Type B pancreatic cell (in vitro differentiated cells): ENCODE measurements at regions not wholly inside any gene's neighbourhood (a gene's known extent, or its start where the extent isn't known, plus 50 kb on each side); places are given as distances from the start of the nearest gene placed in this dataset.

Source experiments
- DNase-seq: peaks from one replicate; pipeline ENCODE4 v3.0.0; 2021; ENCODE audit warnings: mixed read lengths; ENCODE audit not compliant: unreplicated experiment; ENCODE audit errors: extremely low spot score
- H3K27ac Mint-ChIP-seq: 2 replicates; pipeline ENCODE4 v1.8.0; 2021; ENCODE audit warnings: mild to moderate bottlenecking, mixed read lengths
- H3K27me3 Mint-ChIP-seq: 2 replicates; pipeline ENCODE4 v1.8.0; 2021; ENCODE audit warnings: mixed read lengths
- H3K36me3 Mint-ChIP-seq: 2 replicates; pipeline ENCODE4 v1.8.0; 2021; ENCODE audit warnings: mixed read lengths
- H3K4me1 Mint-ChIP-seq: one replicate; pipeline ENCODE4 v1.8.0; 2021; ENCODE audit warnings: mixed read lengths; ENCODE audit not compliant: unreplicated experiment
- H3K4me3 Mint-ChIP-seq: 2 replicates; pipeline ENCODE4 v1.8.0; 2021; ENCODE audit warnings: mild to moderate bottlenecking, mixed read lengths
- H3K9me3 Mint-ChIP-seq: 2 replicates; pipeline ENCODE4 v1.8.0; 2021; ENCODE audit warnings: mixed read lengths
- TF ChIP-seq, protein P1 (sequence below): fragments of 200-600 bp; sonication (generic); conservative IDR thresholded peaks from 2 replicates; pipeline ENCODE4 v1.5.0; 2021; ENCODE audit warnings: antibody characterized with exemption, mild to moderate bottlenecking

DNA sequence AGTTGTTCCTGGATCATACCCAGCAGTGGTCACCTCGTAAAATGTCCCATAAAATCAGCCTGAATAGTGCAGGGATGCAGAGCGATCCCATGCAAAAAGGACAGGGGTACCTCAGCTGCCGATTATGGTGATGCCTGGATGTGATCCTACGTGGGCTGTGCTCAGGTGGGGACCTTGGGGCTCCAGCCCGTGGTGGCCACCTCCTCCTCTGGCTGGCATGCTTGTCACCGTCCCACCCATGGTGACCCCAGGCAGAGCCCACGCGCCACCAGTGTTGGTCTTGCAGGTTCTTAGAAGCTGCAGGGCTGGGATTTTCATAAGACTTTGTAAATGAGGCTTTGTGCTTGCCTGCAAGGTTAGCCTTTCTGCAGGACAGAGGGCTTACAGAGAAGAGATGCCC, 97.2 kb downstream of the GLRX3 start:
- Mint-ChIP-seq H3K4me1 (no peaks in the 10 kb centered on the region), H3K4me3 (no peak overlapping the region), H3K36me3 (no peaks in the 10 kb centered on the region), H3K27ac (no peak overlapping the region), H3K27me3 (no peaks in the 10 kb centered on the region), H3K9me3 (no peaks in the 10 kb centered on the region)
- DNase-seq: peak; percentile 37
- TF ChIP-seq, protein P1, sequence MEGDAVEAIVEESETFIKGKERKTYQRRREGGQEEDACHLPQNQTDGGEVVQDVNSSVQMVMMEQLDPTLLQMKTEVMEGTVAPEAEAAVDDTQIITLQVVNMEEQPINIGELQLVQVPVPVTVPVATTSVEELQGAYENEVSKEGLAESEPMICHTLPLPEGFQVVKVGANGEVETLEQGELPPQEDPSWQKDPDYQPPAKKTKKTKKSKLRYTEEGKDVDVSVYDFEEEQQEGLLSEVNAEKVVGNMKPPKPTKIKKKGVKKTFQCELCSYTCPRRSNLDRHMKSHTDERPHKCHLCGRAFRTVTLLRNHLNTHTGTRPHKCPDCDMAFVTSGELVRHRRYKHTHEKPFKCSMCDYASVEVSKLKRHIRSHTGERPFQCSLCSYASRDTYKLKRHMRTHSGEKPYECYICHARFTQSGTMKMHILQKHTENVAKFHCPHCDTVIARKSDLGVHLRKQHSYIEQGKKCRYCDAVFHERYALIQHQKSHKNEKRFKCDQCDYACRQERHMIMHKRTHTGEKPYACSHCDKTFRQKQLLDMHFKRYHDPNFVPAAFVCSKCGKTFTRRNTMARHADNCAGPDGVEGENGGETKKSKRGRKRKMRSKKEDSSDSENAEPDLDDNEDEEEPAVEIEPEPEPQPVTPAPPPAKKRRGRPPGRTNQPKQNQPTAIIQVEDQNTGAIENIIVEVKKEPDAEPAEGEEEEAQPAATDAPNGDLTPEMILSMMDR: no peak

DNA sequence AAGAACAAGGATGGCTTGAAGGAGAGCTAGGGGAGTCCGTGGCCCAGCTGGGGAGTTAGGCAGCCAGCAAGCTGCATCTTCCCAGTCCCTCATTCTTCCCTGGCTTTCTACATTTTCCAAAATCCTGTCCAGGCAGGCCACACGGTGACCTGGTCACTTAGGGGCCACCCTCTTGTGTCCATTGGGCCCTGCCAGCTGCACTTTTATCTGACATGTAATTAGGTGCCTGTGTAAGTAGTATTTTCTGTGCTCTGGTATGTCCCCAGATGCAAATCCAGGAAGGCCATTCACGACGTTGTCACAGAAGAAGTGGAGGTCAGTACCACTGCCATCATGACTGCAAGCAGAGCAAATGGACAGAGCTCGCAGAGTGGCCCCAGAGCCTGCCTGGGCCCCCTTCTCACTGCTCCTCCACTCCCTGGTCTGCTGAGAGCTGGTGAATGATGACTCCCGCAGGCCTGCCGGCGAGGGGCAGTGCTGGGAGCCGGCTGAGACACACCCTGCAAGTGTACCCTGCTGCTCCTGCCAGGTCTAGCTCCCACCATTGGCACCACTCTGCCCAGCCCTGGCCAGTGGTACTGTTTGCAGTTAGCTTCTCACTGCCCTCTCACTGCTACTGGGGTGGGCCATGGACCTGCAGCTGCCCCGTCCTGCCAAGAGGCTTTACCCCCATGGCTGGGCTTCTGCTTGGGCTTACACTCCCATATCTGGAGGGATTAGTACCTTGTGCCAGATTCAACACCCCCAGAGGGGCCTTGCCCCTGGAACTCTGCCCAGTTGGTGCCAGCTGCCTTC, 98.2 kb downstream of the GLRX3 start:
- H3K9me3 Mint-ChIP-seq: no peaks in the 10 kb centered on the region
- H3K4me3 Mint-ChIP-seq: no peak overlapping the region
- H3K27me3 Mint-ChIP-seq: peaks cover 3% of the 10 kb centered on the region
- H3K4me1 Mint-ChIP-seq: no peaks in the 10 kb centered on the region
- H3K27ac Mint-ChIP-seq: no peak overlapping the region
- no peak for DNase-seq
- TF ChIP-seq, protein P1: no peak
- no peaks in the 10 kb centered on the region for H3K36me3 Mint-ChIP-seq

DNA sequence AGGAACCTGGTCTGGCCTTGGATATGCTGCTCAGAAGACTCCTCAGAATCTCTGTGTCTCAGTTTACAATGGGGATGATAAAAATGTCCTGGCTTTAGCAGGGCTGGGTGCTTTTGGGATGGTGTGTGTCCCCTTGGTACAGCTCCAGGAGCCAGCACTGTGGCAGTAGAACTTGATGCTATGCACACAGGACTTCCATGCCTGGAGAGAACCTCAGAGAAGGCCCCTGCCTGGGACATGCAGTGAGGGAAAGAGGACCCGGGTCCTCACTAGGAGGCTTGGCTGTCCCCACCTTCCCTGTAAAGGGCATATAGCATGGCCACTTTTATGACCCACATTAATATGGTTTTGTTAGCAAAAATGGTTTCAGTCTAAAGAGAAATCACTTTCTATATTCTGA, 100.5 kb downstream of the GLRX3 start:
- TF ChIP-seq, protein P1: no peak
- Mint-ChIP-seq H3K36me3 (no peaks in the 10 kb centered on the region), H3K4me3 (no peak overlapping the region), H3K9me3 (peaks cover 4% of the 10 kb centered on the region), H3K27me3 (peaks cover 3% of the 10 kb centered on the region), H3K4me1 (no peaks in the 10 kb centered on the region), H3K27ac (no peak overlapping the region)
- DNase-seq: no peak

DNA sequence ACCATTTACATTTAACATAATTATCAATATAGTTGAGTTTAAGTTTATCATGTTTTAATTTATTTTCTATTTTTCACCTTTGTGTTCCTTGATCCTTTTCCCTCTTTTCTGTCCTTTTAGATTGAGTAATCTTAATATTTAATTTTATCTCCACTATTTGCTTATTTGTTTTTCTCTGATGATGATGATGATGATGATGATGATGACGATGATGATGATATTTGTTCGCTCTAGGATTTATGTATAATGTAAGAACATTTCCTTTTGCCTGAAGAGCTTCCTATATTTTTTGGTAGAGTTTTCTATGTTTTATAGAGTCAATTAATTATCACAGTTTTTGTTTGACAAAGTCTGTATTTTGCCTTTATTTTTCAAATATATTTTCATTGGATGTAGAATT, 104.2 kb downstream of the GLRX3 start:
- TF ChIP-seq, protein P1: no peak
- Mint-ChIP-seq H3K4me1 (no peaks in the 10 kb centered on the region), H3K36me3 (no peaks in the 10 kb centered on the region), H3K9me3 (peaks cover 4% of the 10 kb centered on the region), H3K4me3 (no peak overlapping the region), H3K27me3 (peaks cover 3% of the 10 kb centered on the region), H3K27ac (no peak overlapping the region)
- no peak for DNase-seq

DNA sequence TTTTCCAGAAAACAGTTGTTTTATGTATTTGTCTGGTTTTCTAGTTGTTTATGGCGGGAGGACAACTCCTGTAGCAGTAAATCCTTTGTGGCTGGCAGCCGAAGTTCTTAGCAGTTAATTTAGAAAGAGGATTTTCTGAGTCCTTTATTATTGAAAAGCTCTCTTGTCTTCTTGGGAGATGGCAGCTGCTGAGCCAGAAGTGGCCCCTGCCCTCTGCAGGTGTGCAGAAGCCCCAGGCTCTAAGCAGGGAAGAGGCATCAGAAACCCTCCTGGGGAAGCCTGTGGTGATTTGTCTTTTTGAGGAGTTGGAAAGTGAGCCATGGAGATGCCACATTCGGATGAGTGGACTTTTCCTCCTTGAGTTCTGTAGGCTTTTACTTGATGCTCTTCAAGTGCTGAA, 106.3 kb downstream of the GLRX3 start:
- Mint-ChIP-seq H3K27me3 (peaks cover 3% of the 10 kb centered on the region), H3K9me3 (peaks cover 4% of the 10 kb centered on the region), H3K27ac (no peak overlapping the region), H3K4me3 (no peak overlapping the region), H3K36me3 (no peaks in the 10 kb centered on the region), H3K4me1 (no peaks in the 10 kb centered on the region)
- DNase-seq: peak; percentile 18
- TF ChIP-seq, protein P1: no peak

DNA sequence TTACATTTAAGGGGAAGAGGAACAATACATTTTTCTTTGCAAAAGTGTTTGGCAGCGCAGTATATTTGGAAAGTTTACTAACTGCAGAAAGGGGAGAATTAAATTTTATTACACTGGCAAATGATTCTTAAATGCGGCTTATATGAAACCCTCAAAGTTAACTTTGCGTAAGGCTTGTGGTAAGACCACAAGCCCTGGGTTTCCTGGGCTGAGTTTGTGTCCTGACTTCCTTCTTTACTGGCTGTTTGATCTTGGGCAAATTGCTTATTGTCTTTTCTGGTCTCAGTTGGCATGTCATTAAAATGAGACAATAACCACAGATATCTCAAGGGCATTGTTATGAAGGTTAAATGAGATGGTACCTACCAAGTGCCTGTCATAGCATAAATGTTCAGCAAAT, 106.8 kb downstream of the GLRX3 start:
- no peak overlapping the region for H3K27ac Mint-ChIP-seq
- DNase-seq: no peak
- no peaks in the 10 kb centered on the region for H3K4me1 Mint-ChIP-seq
- peaks cover 3% of the 10 kb centered on the region for H3K27me3 Mint-ChIP-seq
- peaks cover 4% of the 10 kb centered on the region for H3K9me3 Mint-ChIP-seq
- TF ChIP-seq, protein P1: no peak
- H3K4me3 Mint-ChIP-seq: no peak overlapping the region
- H3K36me3 Mint-ChIP-seq: no peaks in the 10 kb centered on the region
